Panc1 (cell line): ENCODE measurements at regions not wholly inside any gene's neighbourhood (a gene's known extent, or its start where the extent isn't known, plus 50 kb on each side); places are given as distances from the start of the nearest gene placed in this dataset.

Experiments
- ATAC-seq: fragments of 200-7000 bp; cut with Tn5 transposase; 2 replicates; pipeline ENCODE4 v1.9.1; 2020; ENCODE audit warnings: mild to moderate bottlenecking, moderate library complexity
- BruUV-seq: library from RNA; stranded (reverse); fragments of 400-500 nt; replicated peaks from 2 replicates; lab custom pipeline; 2021; lab: Mats Ljungman, UMichigan
- CTCF ChIA-PET: fragments of 300-600 bp; sonication (Branson Sonifier 250); formaldehyde crosslinking; loops from one replicate; lab custom pipeline; 2022; ENCODE audit warnings: antibody characterized with exemption; lab: Charles Lee
- POLR2A ChIA-PET: fragments of 300-600 bp; sonication (Branson Sonifier 250); formaldehyde crosslinking; loops from one replicate; lab custom pipeline; 2022; ENCODE audit warnings: antibody characterized with exemption; lab: Charles Lee
- DNase-seq: peaks from one replicate; pipeline ENCODE4 v3.0.0-alpha.2; 2010; ENCODE audit warnings: low read depth, low spot score
- H3K27ac ChIP-seq: 2 replicates; pipeline ENCODE4 v1.5.1; 2011; ENCODE audit warnings: mild to moderate bottlenecking, low read length, inconsistent platforms
- H3K27me3 ChIP-seq: fragments of 200-500 bp; sonication (Bioruptor generic); 2 replicates; pipeline ENCODE4 v1.6.0; 2014; ENCODE audit warnings: low read length, inconsistent platforms; ENCODE audit not compliant: control insufficient read depth, insufficient read depth
- H3K36me3 ChIP-seq: fragments of 200-500 bp; sonication (Bioruptor generic); 2 replicates; pipeline ENCODE4 v1.5.1; 2014; ENCODE audit warnings: inconsistent platforms, mild to moderate bottlenecking, low read length, moderate library complexity; ENCODE audit not compliant: control insufficient read depth, insufficient read depth
- H3K4me1 ChIP-seq: 2 replicates; pipeline ENCODE4 v1.5.1; 2011; ENCODE audit warnings: inconsistent platforms, mild to moderate bottlenecking, low read length, moderate library complexity; ENCODE audit not compliant: control insufficient read depth, insufficient read depth
- H3K4me3 ChIP-seq, 2 experiments: 2 replicates each; pipeline ENCODE4 v1.5.1; 2011 to 2012; ENCODE audit warnings: low read depth in 2 of 2, low read length in 2 of 2, mild to moderate bottlenecking in 2 of 2, inconsistent platforms in 1 of 2, moderate library complexity in 1 of 2
- H3K9me3 ChIP-seq: fragments of 200-500 bp; sonication (Bioruptor generic); 2 replicates; pipeline ENCODE4 v1.5.1; 2014; ENCODE audit warnings: low read depth, mild to moderate bottlenecking, inconsistent platforms, low read length, moderate library complexity; ENCODE audit not compliant: control insufficient read depth, insufficient read depth
- POLR2AphosphoS5 ChIP-seq: IDR thresholded peaks from 2 replicates; pipeline ENCODE4 v1.6.1; 2012; ENCODE audit warnings: mild to moderate bottlenecking, low read depth, low read length, moderate library complexity
- SIN3A ChIP-seq: IDR thresholded peaks from 2 replicates; pipeline ENCODE4 v1.6.1; 2012; ENCODE audit warnings: low read depth, mild to moderate bottlenecking, low read length, moderate library complexity, borderline replicate concordance; ENCODE audit not compliant: insufficient read depth
- TCF7L2 ChIP-seq: IDR thresholded peaks from 2 replicates; pipeline ENCODE4 v1.6.1; 2011; ENCODE audit warnings: mild to moderate bottlenecking, low read depth, low read length, inconsistent platforms
- in situ Hi-C: cut with HindIII; loops from 2 replicates; pipeline ENCODE4 v1.10.0; 2016; ENCODE audit warnings: low sequenced_read_pairs, low pct_unique_long_range_greater_than_20kb
- intact Hi-C: fragments of 100-400 bp; cut with micrococcal nuclease; formaldehyde crosslinking; loops from one replicate; pipeline ENCODE4 v1.10.0; 2022; ENCODE audit not compliant: unreplicated experiment
- TF ChIP-seq, protein P1 (sequence below), 2 experiments: IDR thresholded peaks; 2 replicates each; pipeline ENCODE4 v1.6.1; 2011 to 2012; ENCODE audit warnings: low read depth in 2 of 2, control low read depth in 1 of 2, low read length in 1 of 2, mild to moderate bottlenecking in 1 of 2, moderate library complexity in 1 of 2; ENCODE audit not compliant: insufficient read depth in 1 of 2
- TF ChIP-seq, protein P2 (sequence below): fragments of 450-650 bp; IDR thresholded peaks from 2 replicates; pipeline ENCODE4 v1.5.1; 2017; ENCODE audit warnings: mild to moderate bottlenecking

DNA sequence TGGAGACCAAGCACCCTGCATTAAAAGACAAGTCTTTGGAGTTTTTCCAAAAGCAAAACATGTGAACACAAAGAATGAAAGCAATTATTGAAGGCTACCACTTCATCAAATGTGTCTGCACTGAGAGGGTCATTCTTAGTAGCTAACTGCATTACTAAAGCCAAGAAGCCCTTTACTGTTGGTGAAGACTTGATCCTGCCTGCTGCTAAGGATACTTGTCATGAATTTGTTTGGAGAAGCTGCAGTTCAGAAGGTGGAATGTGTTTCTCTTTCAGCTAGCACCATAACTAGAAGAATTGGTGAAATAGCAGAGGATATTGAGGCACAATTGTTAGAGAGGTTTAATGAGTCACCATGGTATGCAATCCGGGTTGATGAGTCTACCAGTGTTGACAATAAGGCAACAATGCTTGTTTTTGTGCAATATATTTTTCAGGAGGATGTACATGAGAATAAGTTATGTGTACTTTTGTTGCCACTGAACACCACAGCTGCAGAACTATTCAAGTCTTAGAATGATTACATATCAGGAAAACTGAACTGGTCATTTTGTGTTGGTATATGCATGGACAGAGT, 457.3 kb upstream of the ISX start:
- intact Hi-C loops (no loop called here), in situ Hi-C loops (no loop called here)
- no TSS peak for BruUV-seq
- H3K4me1 ChIP-seq = no peaks in the 10 kb centered on the region
- no peaks in the 10 kb centered on the region for H3K9me3 ChIP-seq
- no peaks in the 10 kb centered on the region for H3K36me3 ChIP-seq
- CTCF ChIA-PET = no interaction called here
- TF ChIP-seq TCF7L2 = no peak
- POLR2A ChIA-PET = no interaction called here
- H3K27ac ChIP-seq = no peak overlapping the region
- H3K4me3 ChIP-seq = no peak overlapping the region
- ATAC-seq (no peak), DNase-seq (no peak)
- H3K27me3 ChIP-seq = no peaks in the 10 kb centered on the region

GRCh38 chr22:34609646-34610045, 456.3 kb upstream of the ISX start:
- BruUV-seq = no TSS peak
- H3K27me3 ChIP-seq = no peaks in the 10 kb centered on the region
- no peak for ATAC-seq
- in situ Hi-C loops = no loop called here
- H3K4me3 ChIP-seq = no peak overlapping the region
- no peak for DNase-seq
- ChIA-PET CTCF (no interaction called here), POLR2A (no interaction called here)
- intact Hi-C loops = no loop called here
- no peaks in the 10 kb centered on the region for H3K4me1 ChIP-seq
- no peak overlapping the region for H3K27ac ChIP-seq
- H3K36me3 ChIP-seq = no peaks in the 10 kb centered on the region
- TF ChIP-seq POLR2AphosphoS5 = no peak
- TF ChIP-seq TCF7L2 = no peak
- TF ChIP-seq, protein P1, sequence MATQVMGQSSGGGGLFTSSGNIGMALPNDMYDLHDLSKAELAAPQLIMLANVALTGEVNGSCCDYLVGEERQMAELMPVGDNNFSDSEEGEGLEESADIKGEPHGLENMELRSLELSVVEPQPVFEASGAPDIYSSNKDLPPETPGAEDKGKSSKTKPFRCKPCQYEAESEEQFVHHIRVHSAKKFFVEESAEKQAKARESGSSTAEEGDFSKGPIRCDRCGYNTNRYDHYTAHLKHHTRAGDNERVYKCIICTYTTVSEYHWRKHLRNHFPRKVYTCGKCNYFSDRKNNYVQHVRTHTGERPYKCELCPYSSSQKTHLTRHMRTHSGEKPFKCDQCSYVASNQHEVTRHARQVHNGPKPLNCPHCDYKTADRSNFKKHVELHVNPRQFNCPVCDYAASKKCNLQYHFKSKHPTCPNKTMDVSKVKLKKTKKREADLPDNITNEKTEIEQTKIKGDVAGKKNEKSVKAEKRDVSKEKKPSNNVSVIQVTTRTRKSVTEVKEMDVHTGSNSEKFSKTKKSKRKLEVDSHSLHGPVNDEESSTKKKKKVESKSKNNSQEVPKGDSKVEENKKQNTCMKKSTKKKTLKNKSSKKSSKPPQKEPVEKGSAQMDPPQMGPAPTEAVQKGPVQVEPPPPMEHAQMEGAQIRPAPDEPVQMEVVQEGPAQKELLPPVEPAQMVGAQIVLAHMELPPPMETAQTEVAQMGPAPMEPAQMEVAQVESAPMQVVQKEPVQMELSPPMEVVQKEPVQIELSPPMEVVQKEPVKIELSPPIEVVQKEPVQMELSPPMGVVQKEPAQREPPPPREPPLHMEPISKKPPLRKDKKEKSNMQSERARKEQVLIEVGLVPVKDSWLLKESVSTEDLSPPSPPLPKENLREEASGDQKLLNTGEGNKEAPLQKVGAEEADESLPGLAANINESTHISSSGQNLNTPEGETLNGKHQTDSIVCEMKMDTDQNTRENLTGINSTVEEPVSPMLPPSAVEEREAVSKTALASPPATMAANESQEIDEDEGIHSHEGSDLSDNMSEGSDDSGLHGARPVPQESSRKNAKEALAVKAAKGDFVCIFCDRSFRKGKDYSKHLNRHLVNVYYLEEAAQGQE (IDR thresholded peaks at IDR 0.05; ENCODE audit: insufficient read depth in 1 of 2, low read depth in 2 of 2, low read length in 1 of 2) = no peak
- TF ChIP-seq SIN3A = no peak
- TF ChIP-seq, protein P2, sequence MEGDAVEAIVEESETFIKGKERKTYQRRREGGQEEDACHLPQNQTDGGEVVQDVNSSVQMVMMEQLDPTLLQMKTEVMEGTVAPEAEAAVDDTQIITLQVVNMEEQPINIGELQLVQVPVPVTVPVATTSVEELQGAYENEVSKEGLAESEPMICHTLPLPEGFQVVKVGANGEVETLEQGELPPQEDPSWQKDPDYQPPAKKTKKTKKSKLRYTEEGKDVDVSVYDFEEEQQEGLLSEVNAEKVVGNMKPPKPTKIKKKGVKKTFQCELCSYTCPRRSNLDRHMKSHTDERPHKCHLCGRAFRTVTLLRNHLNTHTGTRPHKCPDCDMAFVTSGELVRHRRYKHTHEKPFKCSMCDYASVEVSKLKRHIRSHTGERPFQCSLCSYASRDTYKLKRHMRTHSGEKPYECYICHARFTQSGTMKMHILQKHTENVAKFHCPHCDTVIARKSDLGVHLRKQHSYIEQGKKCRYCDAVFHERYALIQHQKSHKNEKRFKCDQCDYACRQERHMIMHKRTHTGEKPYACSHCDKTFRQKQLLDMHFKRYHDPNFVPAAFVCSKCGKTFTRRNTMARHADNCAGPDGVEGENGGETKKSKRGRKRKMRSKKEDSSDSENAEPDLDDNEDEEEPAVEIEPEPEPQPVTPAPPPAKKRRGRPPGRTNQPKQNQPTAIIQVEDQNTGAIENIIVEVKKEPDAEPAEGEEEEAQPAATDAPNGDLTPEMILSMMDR = no peak
- no peaks in the 10 kb centered on the region for H3K9me3 ChIP-seq

- ChIA-PET CTCF (no interaction called here), POLR2A (no interaction called here)
- no peak for TF ChIP-seq SIN3A
- TF ChIP-seq, protein P2 = no peak
- TF ChIP-seq, protein P1 (IDR thresholded peaks at IDR 0.05; ENCODE audit: insufficient read depth in 1 of 2, low read depth in 2 of 2, low read length in 1 of 2) = no peak
- TF ChIP-seq POLR2AphosphoS5 = no peak
- no peak for TF ChIP-seq TCF7L2
- Histone ChIP-seq H3K9me3 (no peaks in the 10 kb centered on the region), H3K27me3 (no peaks in the 10 kb centered on the region), H3K4me1 (no peaks in the 10 kb centered on the region), H3K27ac (no peak overlapping the region), H3K4me3 (no peak overlapping the region), H3K36me3 (no peaks in the 10 kb centered on the region)
- no peak for ATAC-seq
- intact Hi-C loops = no loop called here
- BruUV-seq = no TSS peak
- in situ Hi-C loops = no loop called here
- DNase-seq = no peak
Observed at GRCh38 chr22:34620161-34620560, 445.8 kb upstream of the ISX start.
